ENCODE measurements at regions not wholly inside any gene's neighbourhood (a gene's known extent, or its start where the extent isn't known, plus 50 kb on each side); places are given as distances from the start of the nearest gene placed in this dataset.

DNA sequence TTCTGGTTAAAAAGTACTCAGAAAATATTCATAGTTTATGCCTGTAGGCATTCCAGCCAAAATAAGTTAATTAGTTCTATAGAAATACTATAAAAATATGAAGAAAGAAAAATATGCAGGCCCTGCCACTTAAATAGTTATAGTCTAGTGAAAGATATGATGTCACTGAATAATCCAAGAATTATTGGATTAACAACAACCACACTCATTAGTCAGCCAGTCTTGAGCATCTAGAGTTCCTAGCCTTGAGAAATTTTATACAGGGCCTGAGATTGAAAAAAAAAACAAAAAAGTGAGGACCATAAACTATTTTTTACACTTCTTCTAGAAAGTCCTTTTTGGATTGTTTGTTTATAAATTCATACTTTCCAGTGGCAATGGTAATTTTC, 823.0 kb downstream of the FAT4 start:
- TF ChIP-seq, protein P1, sequence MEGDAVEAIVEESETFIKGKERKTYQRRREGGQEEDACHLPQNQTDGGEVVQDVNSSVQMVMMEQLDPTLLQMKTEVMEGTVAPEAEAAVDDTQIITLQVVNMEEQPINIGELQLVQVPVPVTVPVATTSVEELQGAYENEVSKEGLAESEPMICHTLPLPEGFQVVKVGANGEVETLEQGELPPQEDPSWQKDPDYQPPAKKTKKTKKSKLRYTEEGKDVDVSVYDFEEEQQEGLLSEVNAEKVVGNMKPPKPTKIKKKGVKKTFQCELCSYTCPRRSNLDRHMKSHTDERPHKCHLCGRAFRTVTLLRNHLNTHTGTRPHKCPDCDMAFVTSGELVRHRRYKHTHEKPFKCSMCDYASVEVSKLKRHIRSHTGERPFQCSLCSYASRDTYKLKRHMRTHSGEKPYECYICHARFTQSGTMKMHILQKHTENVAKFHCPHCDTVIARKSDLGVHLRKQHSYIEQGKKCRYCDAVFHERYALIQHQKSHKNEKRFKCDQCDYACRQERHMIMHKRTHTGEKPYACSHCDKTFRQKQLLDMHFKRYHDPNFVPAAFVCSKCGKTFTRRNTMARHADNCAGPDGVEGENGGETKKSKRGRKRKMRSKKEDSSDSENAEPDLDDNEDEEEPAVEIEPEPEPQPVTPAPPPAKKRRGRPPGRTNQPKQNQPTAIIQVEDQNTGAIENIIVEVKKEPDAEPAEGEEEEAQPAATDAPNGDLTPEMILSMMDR (IDR thresholded peaks at IDR 0.05), result no peak

DNA sequence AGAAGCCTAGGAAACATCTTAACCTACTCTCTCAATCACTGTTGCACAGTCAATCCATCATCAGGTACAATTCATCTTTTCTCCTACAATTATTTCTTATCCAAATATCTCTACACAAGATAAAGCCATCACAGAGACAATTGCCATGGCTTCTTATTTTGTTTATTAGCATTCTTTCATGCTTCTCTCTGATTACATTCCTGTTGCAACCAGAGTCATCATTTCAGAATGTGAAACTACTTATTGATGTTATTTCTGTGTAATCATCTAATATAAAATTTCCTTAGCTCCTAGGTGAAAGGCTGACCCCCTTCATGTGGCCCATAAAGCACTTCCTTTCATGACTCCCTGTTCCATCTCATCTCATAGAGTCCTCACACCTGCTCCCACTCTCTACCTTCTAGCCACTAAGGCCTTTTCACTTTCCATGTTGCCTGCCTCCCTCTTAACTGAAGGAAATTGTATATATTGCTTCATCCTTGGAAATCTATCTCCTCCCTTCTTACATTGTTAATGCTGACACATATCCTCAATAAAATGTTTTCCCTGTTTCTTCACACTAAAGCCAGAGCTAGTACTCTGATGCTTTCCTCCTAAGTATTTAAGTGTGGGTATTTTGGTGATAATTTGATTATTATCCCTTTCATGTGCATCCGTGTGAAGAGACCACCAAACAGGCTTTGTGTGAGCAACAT, 829.9 kb downstream of the FAT4 start:
- TF ChIP-seq, protein P1 (IDR thresholded peaks at IDR 0.05), result no peak

DNA sequence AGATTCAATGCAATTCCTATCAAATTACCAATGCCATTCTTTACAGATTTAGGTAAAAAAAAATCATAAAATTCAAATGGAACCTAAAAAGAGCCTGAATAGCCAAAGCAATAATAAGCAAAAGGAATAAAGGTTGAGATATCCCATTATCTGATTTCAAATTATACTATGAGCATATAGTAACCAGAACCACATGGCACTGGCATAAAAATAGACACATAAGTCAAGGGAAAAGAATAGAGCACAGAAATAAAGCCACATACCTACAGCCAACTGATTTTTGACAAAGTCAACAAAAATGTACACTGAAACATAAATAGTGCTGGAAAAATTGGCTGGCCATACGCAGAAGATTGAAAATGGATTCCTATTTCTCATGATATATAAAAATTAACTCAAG, 853.7 kb downstream of the FAT4 start:
- TF ChIP-seq, protein P1 (IDR thresholded peaks at IDR 0.05), result no peak

DNA sequence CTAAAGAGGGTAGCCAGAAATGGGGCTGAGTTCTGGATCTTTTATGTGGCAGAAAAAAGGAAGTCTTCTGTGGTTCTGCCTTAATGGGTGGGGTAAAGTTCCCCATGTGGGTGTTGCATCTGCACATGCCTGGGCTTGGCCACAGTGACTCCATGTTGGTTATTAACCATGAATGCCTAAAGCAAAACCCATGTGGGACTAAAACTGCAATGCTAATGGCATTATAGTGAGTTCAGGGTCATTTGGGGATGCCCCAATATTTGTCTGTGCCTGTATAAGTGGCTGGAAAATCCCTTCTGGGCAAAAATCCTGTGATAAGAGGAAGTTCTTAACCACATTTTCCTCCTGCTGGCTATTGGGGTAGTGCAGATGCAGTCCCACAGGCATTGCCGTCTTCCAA, 857.4 kb downstream of the FAT4 start:
- TF ChIP-seq, protein P1 (IDR thresholded peaks at IDR 0.05), result no peak

DNA sequence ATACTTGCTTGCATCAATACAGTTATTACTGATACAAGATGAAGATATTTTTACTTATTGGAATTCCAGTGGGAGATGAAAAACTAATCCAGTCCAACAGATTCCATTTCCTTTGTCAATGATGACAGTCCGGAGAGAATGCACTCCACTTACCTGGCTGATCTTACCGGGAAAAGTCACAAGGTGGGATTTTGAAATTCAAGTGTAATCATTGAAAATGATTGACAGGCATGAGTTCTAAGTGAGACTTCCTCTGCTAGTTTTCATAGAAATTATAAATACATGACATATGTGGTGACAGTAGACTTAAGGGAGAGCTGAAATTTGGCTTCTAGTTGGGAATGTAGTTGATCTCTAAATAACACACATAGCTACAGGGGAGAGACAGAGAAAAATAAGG, 859.9 kb downstream of the FAT4 start:
- TF ChIP-seq, protein P1 (IDR thresholded peaks at IDR 0.05), result no peak

DNA sequence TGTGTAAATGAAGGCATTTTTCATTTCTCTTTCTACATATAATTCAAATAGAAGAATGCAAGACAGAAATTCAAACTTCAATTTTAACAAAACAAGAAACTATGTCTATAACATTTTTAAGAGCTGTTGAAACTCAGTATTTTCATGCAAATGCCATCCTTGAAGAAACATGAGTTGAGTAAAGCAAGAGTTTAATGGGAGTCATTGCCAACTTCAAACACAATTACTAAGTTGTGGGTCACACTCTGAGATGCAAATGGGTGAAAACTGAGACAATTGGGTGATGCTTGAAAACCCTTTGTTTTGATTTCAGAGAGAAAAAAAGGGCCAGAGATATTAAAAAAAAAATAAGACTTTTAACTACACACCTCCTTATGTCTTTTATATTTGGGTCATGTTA, 865.9 kb downstream of the FAT4 start:
- TF ChIP-seq, protein P1 (IDR thresholded peaks at IDR 0.05), result no peak

DNA sequence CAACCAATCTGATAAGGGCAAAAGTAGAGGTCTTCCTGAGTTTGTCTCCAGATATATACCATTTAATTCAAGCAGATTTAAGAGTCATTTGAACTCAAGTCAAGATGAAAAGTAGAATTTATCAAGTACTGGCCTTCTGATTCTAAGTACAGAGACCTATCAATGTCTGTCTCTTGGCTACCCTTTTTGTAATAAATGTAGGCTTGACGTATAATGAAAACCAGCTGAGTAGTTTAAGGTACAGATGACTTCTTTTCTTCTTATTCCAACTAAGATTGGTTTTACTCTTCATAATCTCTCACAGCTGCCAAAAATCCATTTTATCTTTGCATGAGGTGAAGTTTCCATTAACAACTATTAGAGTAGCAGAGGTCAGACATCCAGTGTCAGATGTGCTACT, 867.6 kb downstream of the FAT4 start:
- TF ChIP-seq, protein P1 (IDR thresholded peaks at IDR 0.05), result no peak

DNA sequence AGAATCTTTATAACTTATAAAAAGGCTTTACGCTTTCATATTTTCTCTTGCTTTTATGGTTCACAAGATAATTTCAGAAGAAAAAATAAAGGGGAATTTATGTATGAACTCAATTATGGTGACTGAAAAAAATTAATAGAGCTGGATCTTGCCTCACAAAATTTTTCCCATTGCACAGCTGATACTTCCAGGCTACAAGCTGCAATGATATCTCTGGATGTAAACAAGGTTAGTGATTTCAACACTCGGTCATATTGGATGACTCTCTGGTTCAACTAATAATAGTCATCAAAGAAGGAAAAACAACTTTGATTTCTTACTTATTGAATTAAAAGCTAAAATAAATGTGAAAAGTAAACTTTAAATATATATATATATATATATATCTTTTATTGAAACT, 868.0 kb downstream of the FAT4 start:
- TF ChIP-seq, protein P1 (IDR thresholded peaks at IDR 0.05), result no peak
